ENCODE measurements at regions not wholly inside any gene's neighbourhood (a gene's known extent, or its start where the extent isn't known, plus 50 kb on each side); places are given as distances from the start of the nearest gene placed in this dataset.

GRCh38 chr13:84973661-84974060 is 825.6 kb downstream of the SLITRK6 start:
- in situ Hi-C loops (cut with HindIII; ENCODE audit: low sequenced_read_pairs): no loop called here

GRCh38 chr13:84972907-84973306 is 826.3 kb downstream of the SLITRK6 start:
- in situ Hi-C loops (cut with HindIII; ENCODE audit: low sequenced_read_pairs): no loop called here
- DNase-seq (ENCODE audit: low spot score): no peak

More at GRCh38 chr13:84973661-84974060, 825.6 kb downstream of the SLITRK6 start:
- DNase-seq (ENCODE audit: low spot score): no peak

GRCh38 chr13:84962849-84963248 is 836.4 kb downstream of the SLITRK6 start:
- no peak for DNase-seq (ENCODE audit: low spot score)
- in situ Hi-C loops (cut with HindIII; ENCODE audit: low sequenced_read_pairs): no loop called here

- in situ Hi-C loops (cut with HindIII; ENCODE audit: low sequenced_read_pairs): no loop called here
- DNase-seq (ENCODE audit: low spot score): no peak
Measured at GRCh38 chr13:84962141-84962750, 837.0 kb downstream of the SLITRK6 start.

- in situ Hi-C loops (cut with HindIII; ENCODE audit: low sequenced_read_pairs): no loop called here
- no peak for DNase-seq (ENCODE audit: low spot score)
Measured at GRCh38 chr13:84961023-84961422, 838.2 kb downstream of the SLITRK6 start.

GRCh38 chr13:84959818-84960217 is 839.4 kb downstream of the SLITRK6 start:
- no peak for DNase-seq (ENCODE audit: low spot score)
- in situ Hi-C loops (cut with HindIII; ENCODE audit: low sequenced_read_pairs): no loop called here

GRCh38 chr13:84954636-84955035 is 844.6 kb downstream of the SLITRK6 start:
- in situ Hi-C loops (cut with HindIII; ENCODE audit: low sequenced_read_pairs): no loop called here
- DNase-seq (ENCODE audit: low spot score): no peak

GRCh38 chr13:84951128-84951527 is 848.1 kb downstream of the SLITRK6 start:
- no peak for DNase-seq (ENCODE audit: low spot score)
- in situ Hi-C loops (cut with HindIII; ENCODE audit: low sequenced_read_pairs): no loop called here

GRCh38 chr13:84946192-84946591 is 853.0 kb downstream of the SLITRK6 start:
- in situ Hi-C loops (cut with HindIII; ENCODE audit: low sequenced_read_pairs): no loop called here
- no peak for DNase-seq (ENCODE audit: low spot score)

- in situ Hi-C loops (cut with HindIII; ENCODE audit: low sequenced_read_pairs): no loop called here
Measured at GRCh38 chr13:84940798-84941197, 858.4 kb downstream of the SLITRK6 start.

GRCh38 chr13:84940167-84940566 is 859.1 kb downstream of the SLITRK6 start:
- no peak for DNase-seq (ENCODE audit: low spot score)
- in situ Hi-C loops (cut with HindIII; ENCODE audit: low sequenced_read_pairs): no loop called here

More at GRCh38 chr13:84940798-84941197, 858.4 kb downstream of the SLITRK6 start:
- DNase-seq (ENCODE audit: low spot score): no peak

- in situ Hi-C loops (cut with HindIII; ENCODE audit: low sequenced_read_pairs): no loop called here
- DNase-seq (ENCODE audit: low spot score): no peak
Measured at GRCh38 chr13:84934911-84935310, 864.3 kb downstream of the SLITRK6 start.

- in situ Hi-C loops (cut with HindIII; ENCODE audit: low sequenced_read_pairs): no loop called here
- no peak for DNase-seq (ENCODE audit: low spot score)
Measured at GRCh38 chr13:84933797-84934196, 865.4 kb downstream of the SLITRK6 start.

GRCh38 chr13:84931264-84931663 is 868.0 kb downstream of the SLITRK6 start:
- in situ Hi-C loops (cut with HindIII; ENCODE audit: low sequenced_read_pairs): no loop called here
- no peak for DNase-seq (ENCODE audit: low spot score)

- in situ Hi-C loops (cut with HindIII; ENCODE audit: low sequenced_read_pairs): no loop called here
- DNase-seq (ENCODE audit: low spot score): no peak
Measured at GRCh38 chr13:84927442-84928169, 871.6 kb downstream of the SLITRK6 start.

- DNase-seq (ENCODE audit: low spot score): no peak
- in situ Hi-C loops (cut with HindIII; ENCODE audit: low sequenced_read_pairs): no loop called here
Measured at GRCh38 chr13:84925443-84925842, 873.8 kb downstream of the SLITRK6 start.

GRCh38 chr13:84923831-84924230 is 875.4 kb downstream of the SLITRK6 start:
- DNase-seq (ENCODE audit: low spot score): no peak
- in situ Hi-C loops (cut with HindIII; ENCODE audit: low sequenced_read_pairs): no loop called here

GRCh38 chr13:84917252-84917878 is 881.9 kb downstream of the SLITRK6 start:
- in situ Hi-C loops (cut with HindIII; ENCODE audit: low sequenced_read_pairs): no loop called here
- DNase-seq (ENCODE audit: low spot score): peak; percentile 42

GRCh38 chr13:84912720-84913119 is 886.5 kb downstream of the SLITRK6 start:
- no peak for DNase-seq (ENCODE audit: low spot score)
- in situ Hi-C loops (cut with HindIII; ENCODE audit: low sequenced_read_pairs): no loop called here

GRCh38 chr13:84910423-84910822 is 888.8 kb downstream of the SLITRK6 start:
- no peak for DNase-seq (ENCODE audit: low spot score)
- in situ Hi-C loops (cut with HindIII; ENCODE audit: low sequenced_read_pairs): no loop called here

Data from G401 (cell line).